ENCODE measurements at regions not wholly inside any gene's neighbourhood (a gene's known extent, or its start where the extent isn't known, plus 50 kb on each side); places are given as distances from the start of the nearest gene placed in this dataset.

- DNase-seq (ENCODE audit: low read depth in 2 of 2), result no peak
Observed at GRCh38 chr5:1946122-1946677, 63.5 kb upstream of the IRX4 start.

DNA sequence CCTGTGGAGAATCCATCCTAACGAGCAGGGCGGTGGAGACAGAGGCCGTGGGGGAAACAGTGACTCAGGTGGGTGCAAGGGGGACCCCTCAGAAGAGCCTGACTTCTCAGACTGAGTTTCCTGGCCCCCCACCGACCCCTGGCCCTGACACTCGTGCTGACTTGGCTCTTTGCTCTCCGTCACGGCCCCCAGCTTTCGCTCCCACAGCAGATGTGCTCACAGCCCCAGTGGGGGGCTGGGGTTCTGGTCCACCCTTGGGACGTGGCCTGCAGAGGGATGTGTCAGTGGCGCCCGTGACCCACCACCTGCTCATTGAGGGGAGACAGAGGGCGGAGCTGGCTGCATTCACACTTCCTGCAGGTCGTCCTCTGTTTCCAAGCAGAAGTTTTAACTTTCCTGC lies 62.9 kb upstream of the IRX4 start:
- DNase-seq (ENCODE audit: low read depth in 2 of 2), result no peak

GRCh38 chr5:1944408-1944807 lies 61.7 kb upstream of the IRX4 start:
- DNase-seq (ENCODE audit: low read depth in 2 of 2), result no peak

GRCh38 chr5:1943481-1943880 lies 60.8 kb upstream of the IRX4 start:
- DNase-seq (ENCODE audit: low read depth in 2 of 2), result no peak

- no peak for DNase-seq (ENCODE audit: low read depth in 2 of 2)
Observed at GRCh38 chr5:1942630-1943029, 59.9 kb upstream of the IRX4 start.

- DNase-seq (ENCODE audit: low read depth in 2 of 2), result no peak
Observed at GRCh38 chr5:1942158-1942557, 59.4 kb upstream of the IRX4 start.

GRCh38 chr5:1939256-1939655 lies 56.5 kb upstream of the IRX4 start:
- DNase-seq (ENCODE audit: low read depth in 2 of 2), result no peak

- DNase-seq (ENCODE audit: low read depth in 2 of 2), result no peak
Observed at GRCh38 chr5:1938310-1939000, 55.7 kb upstream of the IRX4 start.

DNA sequence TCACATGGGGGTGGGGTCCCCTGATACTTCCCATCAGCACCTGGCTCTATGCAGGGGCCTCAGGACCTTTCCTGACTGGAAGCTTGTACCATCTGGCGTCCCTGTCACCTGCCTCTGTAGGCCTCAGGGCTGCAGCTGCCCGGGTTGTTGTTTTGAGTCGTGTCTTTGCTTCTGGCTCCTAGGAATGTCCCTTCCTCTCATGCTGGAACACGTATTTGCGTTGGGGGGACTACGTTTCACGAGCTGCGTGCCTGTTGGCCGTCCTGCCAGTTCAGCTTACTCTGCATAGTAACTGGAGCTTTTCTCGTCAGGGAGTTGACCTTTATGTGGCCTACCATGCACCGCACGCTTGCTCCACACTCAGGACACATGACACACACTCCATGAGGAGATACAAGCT lies 54.9 kb upstream of the IRX4 start:
- no peak for DNase-seq (ENCODE audit: low read depth in 2 of 2)

DNA sequence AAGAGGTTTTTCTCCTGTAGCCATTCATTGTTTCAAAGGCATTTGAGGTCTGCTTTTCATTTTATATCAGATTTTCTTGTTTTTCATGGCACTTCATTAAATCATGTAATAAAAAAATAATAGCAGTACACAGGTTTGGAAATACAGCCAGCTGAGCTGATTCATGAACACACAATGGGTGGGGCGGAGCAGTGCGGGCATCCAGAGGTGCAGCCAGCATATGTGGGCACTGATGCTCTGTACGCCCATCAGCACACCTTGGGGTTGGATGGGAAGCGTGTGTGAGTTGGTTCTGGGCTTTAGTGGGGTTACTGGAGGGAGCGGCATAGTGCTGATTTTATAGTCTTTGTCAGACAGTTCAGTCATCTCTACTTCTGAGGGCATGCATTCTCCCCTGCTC lies 54.2 kb upstream of the IRX4 start:
- no peak for DNase-seq (ENCODE audit: low read depth in 2 of 2)

GRCh38 chr5:1936413-1936812 lies 53.7 kb upstream of the IRX4 start:
- no peak for DNase-seq (ENCODE audit: low read depth in 2 of 2)

GRCh38 chr5:1934801-1935429 lies 52.2 kb upstream of the IRX4 start:
- no peak for DNase-seq (ENCODE audit: low read depth in 2 of 2)

GRCh38 chr5:1934056-1934394 lies 51.3 kb upstream of the IRX4 start:
- DNase-seq (ENCODE audit: low read depth in 2 of 2), result no peak

GRCh38 chr5:1933364-1934055 lies 50.8 kb upstream of the IRX4 start:
- no peak for DNase-seq (ENCODE audit: low read depth in 2 of 2)
